Keratinocyte (primary cell): ENCODE measurements at regions not wholly inside any gene's neighbourhood (a gene's known extent, or its start where the extent isn't known, plus 50 kb on each side); places are given as distances from the start of the nearest gene placed in this dataset.

Source experiments
- DNase-seq: peaks from one replicate; pipeline ENCODE4 v3.0.0-alpha.2; 2011; ENCODE audit warnings: low read depth, missing footprints, low spot score
- FAIRE-seq: peaks from 2 replicates; lab custom pipeline; 2011; peaks lifted over from hg19 to GRCh38; lab: Jason Lieb, UNC
- H2AFZ ChIP-seq: 2 replicates; pipeline ENCODE4 v1.6.0; 2012; ENCODE audit warnings: low read length, control low read depth, inconsistent platforms; ENCODE audit not compliant: control insufficient read depth
- H3K27ac ChIP-seq: 2 replicates; pipeline ENCODE4 v1.5.1; 2011; ENCODE audit warnings: low read length; ENCODE audit not compliant: control insufficient read depth, insufficient read depth
- H3K27me3 ChIP-seq: 3 replicates; pipeline ENCODE4 v1.6.0; 2011; ENCODE audit warnings: low read length; ENCODE audit not compliant: control insufficient read depth, insufficient read depth; ENCODE audit errors: extremely low read depth
- H3K36me3 ChIP-seq, 2 experiments: 2 replicates in 1 of 2; 3 replicates in 1 of 2; pipeline ENCODE4 v1.5.1; 2011; ENCODE audit warnings: low read length in 2 of 2, mild to moderate bottlenecking in 1 of 2; ENCODE audit not compliant: control insufficient read depth in 2 of 2, insufficient read depth in 2 of 2; ENCODE audit errors: extremely low read depth in 1 of 2
- H3K4me1 ChIP-seq: 3 replicates; pipeline ENCODE4 v1.5.1; 2011; ENCODE audit warnings: low read length; ENCODE audit not compliant: control insufficient read depth, insufficient read depth; ENCODE audit errors: extremely low read depth
- H3K4me2 ChIP-seq: 3 replicates; pipeline ENCODE4 v1.6.0; 2011; ENCODE audit warnings: low read depth, low read length; ENCODE audit not compliant: control insufficient read depth, insufficient read depth; ENCODE audit errors: extremely low read depth
- H3K4me3 ChIP-seq, 3 experiments: fragments of 200-600 bp in 1 of 3; sonication (generic) in 1 of 3; 2 replicates in 2 of 3; 3 replicates in 1 of 3; pipeline ENCODE4 v1.5.1; 2011 to 2016; ENCODE audit warnings: low read length in 3 of 3, mild to moderate bottlenecking in 3 of 3, control low read depth in 2 of 3, inconsistent platforms in 1 of 3, low read depth in 1 of 3, mixed read lengths in 1 of 3, mixed run types in 1 of 3, moderate library complexity in 1 of 3; ENCODE audit not compliant: control insufficient read depth in 2 of 3, insufficient read depth in 2 of 3; ENCODE audit errors: extremely low read depth in 1 of 3
- H3K79me2 ChIP-seq: 2 replicates; pipeline ENCODE4 v1.6.0; 2012; ENCODE audit warnings: low read length; ENCODE audit not compliant: control insufficient read depth, insufficient read depth
- H3K9ac ChIP-seq: 3 replicates; pipeline ENCODE4 v1.6.0; 2011; ENCODE audit warnings: low read length; ENCODE audit not compliant: control insufficient read depth, insufficient read depth; ENCODE audit errors: extremely low read depth
- H3K9me1 ChIP-seq: 3 replicates; pipeline ENCODE4 v1.6.0; 2011; ENCODE audit warnings: low read length; ENCODE audit not compliant: control insufficient read depth, insufficient read depth; ENCODE audit errors: extremely low read depth
- H3K9me3 ChIP-seq: 2 replicates; pipeline ENCODE4 v1.5.1; 2012; ENCODE audit warnings: low read depth, low read length; ENCODE audit not compliant: control insufficient read depth
- H4K20me1 ChIP-seq: 3 replicates; pipeline ENCODE4 v1.6.0; 2011; ENCODE audit warnings: low read length; ENCODE audit not compliant: control insufficient read depth, insufficient read depth; ENCODE audit errors: extremely low read depth
- EZH2 ChIP-seq: IDR thresholded peaks from one replicate; pipeline ENCODE4 v1.6.1; 2012; ENCODE audit warnings: inconsistent platforms, mild to moderate bottlenecking, low read length, moderate library complexity
- dilution Hi-C: fragments of 300-500 bp; cut with MboI; formaldehyde crosslinking; loops from one replicate; pipeline ENCODE4 v1.7.0; 2020; ENCODE audit warnings: low sequenced_read_pairs; ENCODE audit not compliant: extremely low pct_ligation_motif_present
- TF ChIP-seq, protein P1 (sequence below), 3 experiments: IDR thresholded peaks in 1 of 3; conservative IDR thresholded peaks in 1 of 3; optimal IDR thresholded peaks in 1 of 3; 2 replicates in 2 of 3; 3 replicates in 1 of 3; pipeline versions ENCODE3 to v1.5.1; 2011; ENCODE audit warnings: low read length in 3 of 3, mild to moderate bottlenecking in 3 of 3, moderate library complexity in 2 of 3, control low read depth in 1 of 3, inconsistent platforms in 1 of 3; ENCODE audit not compliant: insufficient read depth in 2 of 3; ENCODE audit errors: extremely low read depth in 1 of 3

DNA sequence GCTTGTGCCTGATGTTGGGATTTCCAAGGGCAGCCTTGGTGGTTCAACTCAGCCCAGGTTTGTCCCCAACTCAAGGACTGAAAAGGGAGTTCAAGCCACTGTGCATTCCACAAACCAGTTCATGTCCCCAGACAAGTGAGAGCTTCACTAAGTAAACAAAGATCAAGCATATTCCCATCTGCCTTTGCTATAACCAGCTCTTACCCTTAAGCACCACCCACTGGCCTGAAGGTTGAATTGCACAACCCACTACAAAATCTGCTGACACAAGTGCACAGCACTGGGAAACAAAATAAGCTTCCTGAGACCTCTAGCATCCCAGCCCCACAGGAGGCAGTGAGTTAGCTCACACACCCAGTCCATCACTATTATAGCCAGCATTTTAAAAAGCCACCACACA, 516.7 kb downstream of the NR4A2 start:
- Histone ChIP-seq H3K79me2 (no peaks in the 10 kb centered on the region), H4K20me1 (no peaks in the 10 kb centered on the region), H3K9me1 (no peaks in the 10 kb centered on the region), H3K27me3 (no peaks in the 10 kb centered on the region), H3K9me3 (no peaks in the 10 kb centered on the region), H3K9ac (no peak overlapping the region), H3K4me3 (no peak overlapping the region), H3K4me2 (no peak overlapping the region), H3K36me3 (no peaks in the 10 kb centered on the region), H2AFZ (no peak overlapping the region), H3K4me1 (no peaks in the 10 kb centered on the region), H3K27ac (no peak overlapping the region)
- TF ChIP-seq, protein P1, sequence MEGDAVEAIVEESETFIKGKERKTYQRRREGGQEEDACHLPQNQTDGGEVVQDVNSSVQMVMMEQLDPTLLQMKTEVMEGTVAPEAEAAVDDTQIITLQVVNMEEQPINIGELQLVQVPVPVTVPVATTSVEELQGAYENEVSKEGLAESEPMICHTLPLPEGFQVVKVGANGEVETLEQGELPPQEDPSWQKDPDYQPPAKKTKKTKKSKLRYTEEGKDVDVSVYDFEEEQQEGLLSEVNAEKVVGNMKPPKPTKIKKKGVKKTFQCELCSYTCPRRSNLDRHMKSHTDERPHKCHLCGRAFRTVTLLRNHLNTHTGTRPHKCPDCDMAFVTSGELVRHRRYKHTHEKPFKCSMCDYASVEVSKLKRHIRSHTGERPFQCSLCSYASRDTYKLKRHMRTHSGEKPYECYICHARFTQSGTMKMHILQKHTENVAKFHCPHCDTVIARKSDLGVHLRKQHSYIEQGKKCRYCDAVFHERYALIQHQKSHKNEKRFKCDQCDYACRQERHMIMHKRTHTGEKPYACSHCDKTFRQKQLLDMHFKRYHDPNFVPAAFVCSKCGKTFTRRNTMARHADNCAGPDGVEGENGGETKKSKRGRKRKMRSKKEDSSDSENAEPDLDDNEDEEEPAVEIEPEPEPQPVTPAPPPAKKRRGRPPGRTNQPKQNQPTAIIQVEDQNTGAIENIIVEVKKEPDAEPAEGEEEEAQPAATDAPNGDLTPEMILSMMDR (optimal IDR thresholded peaks at IDR 0.05 in 1 of 3, IDR thresholded peaks at IDR 0.05 in 1 of 3, conservative IDR thresholded peaks at IDR 0.05 in 1 of 3; ENCODE audit: extremely low read depth in 1 of 3, insufficient read depth in 2 of 3, low read length in 3 of 3), result peak; percentile 42 to 56 (median 46)
- no peak for TF ChIP-seq EZH2
- FAIRE-seq, result no peak
- dilution Hi-C loops, result no loop called here
- DNase-seq, result no peak

DNA sequence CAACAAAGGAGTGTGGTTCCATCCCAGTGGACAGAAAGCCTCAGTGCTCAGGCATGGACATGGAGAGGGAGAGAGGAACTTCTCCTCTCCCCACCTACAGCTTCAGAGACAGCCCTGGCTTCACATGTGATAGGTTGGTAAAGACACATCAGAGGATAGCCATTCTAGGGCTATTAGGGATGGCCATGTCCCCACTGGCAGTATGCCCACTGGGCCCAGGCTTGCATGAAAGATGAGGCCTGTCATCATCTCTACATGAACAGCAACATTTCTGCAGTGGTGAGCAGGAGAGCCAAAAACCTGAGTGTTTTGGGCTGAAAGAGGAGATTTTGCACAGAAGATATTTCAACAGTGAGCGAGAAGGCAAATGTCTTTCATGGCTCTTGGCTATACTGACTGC, 517.2 kb downstream of the NR4A2 start:
- dilution Hi-C loops, result no loop called here
- no peaks in the 10 kb centered on the region for H4K20me1 ChIP-seq
- H2AFZ ChIP-seq, result no peak overlapping the region
- H3K36me3 ChIP-seq, result no peaks in the 10 kb centered on the region
- no peaks in the 10 kb centered on the region for H3K9me3 ChIP-seq
- no peak overlapping the region for H3K9ac ChIP-seq
- no peak overlapping the region for H3K4me2 ChIP-seq
- no peaks in the 10 kb centered on the region for H3K27me3 ChIP-seq
- DNase-seq (no peak), FAIRE-seq (no peak)
- H3K27ac ChIP-seq, result no peak overlapping the region
- H3K4me1 ChIP-seq, result no peaks in the 10 kb centered on the region
- no peak overlapping the region for H3K4me3 ChIP-seq
- H3K9me1 ChIP-seq, result no peaks in the 10 kb centered on the region
- TF ChIP-seq, protein P1 (optimal IDR thresholded peaks at IDR 0.05 in 1 of 3, IDR thresholded peaks at IDR 0.05 in 1 of 3, conservative IDR thresholded peaks at IDR 0.05 in 1 of 3; ENCODE audit: extremely low read depth in 1 of 3, insufficient read depth in 2 of 3, low read length in 3 of 3), result no peak
- TF ChIP-seq EZH2, result no peak
- no peaks in the 10 kb centered on the region for H3K79me2 ChIP-seq
